Stimulated activated effector memory CD8-positive, alpha-beta T cell treated with anti-CD3 and anti-CD28 coated beads, Interleukin-12 subunit alpha, Interleukin-12 subunit beta, amount 100 ng/mL, for 72 hours (primary cell): ENCODE measurements at regions not wholly inside any gene's neighbourhood (a gene's known extent, or its start where the extent isn't known, plus 50 kb on each side); places are given as distances from the start of the nearest gene placed in this dataset.
"Not testable (repeated sequence)": the region's sequence is repeated elsewhere in the genome, so short reads cannot be mapped to it uniquely, and the experiment has no call there.

Experiments
- ATAC-seq: fragments of 150-1000 bp; cut with Tn5 transposase; 2 replicates; pipeline ENCODE4 v1.10.0; 2021
- DNase-seq, 2 donors: peaks; one replicate each; pipeline ENCODE4 v3.0.0; 2021 to 2022; ENCODE audit warnings: low spot score in 2 of 2
- H3K27ac Mint-ChIP-seq: one replicate; pipeline ENCODE4 v1.8.0; 2022; ENCODE audit warnings: mild to moderate bottlenecking, mixed read lengths
- H3K36me3 Mint-ChIP-seq: one replicate; pipeline ENCODE4 v1.8.0; 2022; ENCODE audit warnings: mild to moderate bottlenecking, mixed read lengths
- H3K4me1 Mint-ChIP-seq: one replicate; pipeline ENCODE4 v1.8.0; 2022; ENCODE audit warnings: mixed read lengths
- H3K4me3 Mint-ChIP-seq: one replicate; pipeline ENCODE4 v1.8.0; 2022; ENCODE audit warnings: mild to moderate bottlenecking, mixed read lengths
- H3K9me3 Mint-ChIP-seq: one replicate; pipeline ENCODE4 v1.8.0; 2022; ENCODE audit warnings: mixed read lengths

GRCh38 chr6:134810402-134810801 is 139.5 kb downstream of the ALDH8A1 start:
- Mint-ChIP-seq H3K4me1 (no peaks in the 10 kb centered on the region), H3K9me3 (no peaks in the 10 kb centered on the region), H3K36me3 (no peaks in the 10 kb centered on the region), H3K4me3 (no peak overlapping the region), H3K27ac (no peak overlapping the region)
- ATAC-seq (no peak), DNase-seq (no peak)

GRCh38 chr6:134809130-134809529 is 140.8 kb downstream of the ALDH8A1 start:
- H3K9me3 Mint-ChIP-seq = no peaks in the 10 kb centered on the region
- H3K4me3 Mint-ChIP-seq = no peak overlapping the region
- no peaks in the 10 kb centered on the region for H3K4me1 Mint-ChIP-seq
- DNase-seq (no peak), ATAC-seq (no peak)
- H3K27ac Mint-ChIP-seq = no peak overlapping the region
- no peaks in the 10 kb centered on the region for H3K36me3 Mint-ChIP-seq

GRCh38 chr6:134806180-134806798 is 143.6 kb downstream of the ALDH8A1 start:
- H3K4me3 Mint-ChIP-seq = no peak overlapping the region
- H3K4me1 Mint-ChIP-seq = no peaks in the 10 kb centered on the region
- DNase-seq (no peak), ATAC-seq (no peak)
- no peaks in the 10 kb centered on the region for H3K36me3 Mint-ChIP-seq
- H3K27ac Mint-ChIP-seq = no peak overlapping the region
- H3K9me3 Mint-ChIP-seq = no peaks in the 10 kb centered on the region

GRCh38 chr6:134805168-134805567 is 144.7 kb downstream of the ALDH8A1 start:
- no peaks in the 10 kb centered on the region for H3K9me3 Mint-ChIP-seq
- no peaks in the 10 kb centered on the region for H3K36me3 Mint-ChIP-seq
- DNase-seq (no peak), ATAC-seq (no peak)
- no peak overlapping the region for H3K27ac Mint-ChIP-seq
- no peaks in the 10 kb centered on the region for H3K4me1 Mint-ChIP-seq
- H3K4me3 Mint-ChIP-seq = no peak overlapping the region

GRCh38 chr6:134804311-134804710 is 145.6 kb downstream of the ALDH8A1 start:
- not testable (repeated sequence) for H3K4me1 Mint-ChIP-seq, H3K9me3 Mint-ChIP-seq, H3K4me3 Mint-ChIP-seq, ATAC-seq, DNase-seq, H3K27ac Mint-ChIP-seq, H3K36me3 Mint-ChIP-seq

GRCh38 chr6:134802426-134803058 is 147.4 kb downstream of the ALDH8A1 start:
- no peak overlapping the region for H3K4me3 Mint-ChIP-seq
- DNase-seq = no peak
- no peak overlapping the region for H3K27ac Mint-ChIP-seq
- no peaks in the 10 kb centered on the region for H3K36me3 Mint-ChIP-seq
- ATAC-seq = no peak
- no peaks in the 10 kb centered on the region for H3K9me3 Mint-ChIP-seq
- no peaks in the 10 kb centered on the region for H3K4me1 Mint-ChIP-seq

- Mint-ChIP-seq H3K36me3 (no peaks in the 10 kb centered on the region), H3K9me3 (peaks cover under 1% of the 10 kb centered on the region), H3K4me3 (no peak overlapping the region), H3K4me1 (no peaks in the 10 kb centered on the region), H3K27ac (no peak overlapping the region)
- no peak for ATAC-seq
- DNase-seq = no peak
Observed at GRCh38 chr6:134797400-134798113, 152.3 kb downstream of the ALDH8A1 start.

GRCh38 chr6:134795691-134796090 is 154.2 kb downstream of the ALDH8A1 start:
- no peak for ATAC-seq
- Mint-ChIP-seq H3K36me3 (no peaks in the 10 kb centered on the region), H3K4me1 (no peaks in the 10 kb centered on the region), H3K27ac (no peak overlapping the region), H3K9me3 (peaks cover 14% of the 10 kb centered on the region), H3K4me3 (no peak overlapping the region)
- no peak for DNase-seq

GRCh38 chr6:134795001-134795400 is 154.9 kb downstream of the ALDH8A1 start:
- ATAC-seq (no peak), DNase-seq (no peak)
- Mint-ChIP-seq H3K9me3 (peaks cover 18% of the 10 kb centered on the region), H3K36me3 (no peaks in the 10 kb centered on the region), H3K27ac (no peak overlapping the region), H3K4me1 (no peaks in the 10 kb centered on the region), H3K4me3 (no peak overlapping the region)

GRCh38 chr6:134791243-134791843 is 158.6 kb downstream of the ALDH8A1 start:
- H3K4me3 Mint-ChIP-seq, ATAC-seq, H3K36me3 Mint-ChIP-seq, DNase-seq, H3K27ac Mint-ChIP-seq, H3K4me1 Mint-ChIP-seq: not testable (repeated sequence)
- H3K9me3 Mint-ChIP-seq = peaks cover 18% of the 10 kb centered on the region

- H3K4me1 Mint-ChIP-seq = no peaks in the 10 kb centered on the region
- no peak for ATAC-seq
- H3K4me3 Mint-ChIP-seq = no peak overlapping the region
- no peak for DNase-seq
- no peaks in the 10 kb centered on the region for H3K36me3 Mint-ChIP-seq
- H3K27ac Mint-ChIP-seq = no peak overlapping the region
- peaks cover 16% of the 10 kb centered on the region for H3K9me3 Mint-ChIP-seq
Observed at GRCh38 chr6:134787261-134787877, 162.5 kb downstream of the ALDH8A1 start.

GRCh38 chr6:134784336-134784735 is 165.6 kb downstream of the ALDH8A1 start:
- Mint-ChIP-seq H3K36me3 (no peaks in the 10 kb centered on the region), H3K4me3 (no peak overlapping the region), H3K9me3 (peaks cover 4% of the 10 kb centered on the region), H3K27ac (no peak overlapping the region), H3K4me1 (no peaks in the 10 kb centered on the region)
- no peak for ATAC-seq
- no peak for DNase-seq

GRCh38 chr6:134778431-134778830 is 171.5 kb downstream of the ALDH8A1 start:
- Mint-ChIP-seq H3K9me3 (peaks cover 4% of the 10 kb centered on the region), H3K4me1 (no peaks in the 10 kb centered on the region), H3K4me3 (no peak overlapping the region), H3K27ac (no peak overlapping the region), H3K36me3 (no peaks in the 10 kb centered on the region)
- ATAC-seq = no peak
- no peak for DNase-seq

- DNase-seq (no peak), ATAC-seq (no peak)
- H3K27ac Mint-ChIP-seq = no peak overlapping the region
- H3K9me3 Mint-ChIP-seq = no peaks in the 10 kb centered on the region
- H3K4me3 Mint-ChIP-seq = no peak overlapping the region
- no peaks in the 10 kb centered on the region for H3K4me1 Mint-ChIP-seq
- no peaks in the 10 kb centered on the region for H3K36me3 Mint-ChIP-seq
Observed at GRCh38 chr6:134774201-134774638, 175.7 kb downstream of the ALDH8A1 start.

- ATAC-seq (no peak), DNase-seq (no peak)
- H3K4me3 Mint-ChIP-seq = no peak overlapping the region
- H3K4me1 Mint-ChIP-seq = no peaks in the 10 kb centered on the region
- H3K36me3 Mint-ChIP-seq = no peaks in the 10 kb centered on the region
- H3K9me3 Mint-ChIP-seq = no peaks in the 10 kb centered on the region
- no peak overlapping the region for H3K27ac Mint-ChIP-seq
Observed at GRCh38 chr6:134772671-134773360, 177.1 kb downstream of the ALDH8A1 start.
